ENCODE measurements at regions not wholly inside any gene's neighbourhood (a gene's known extent, or its start where the extent isn't known, plus 50 kb on each side); places are given as distances from the start of the nearest gene placed in this dataset.

DNA sequence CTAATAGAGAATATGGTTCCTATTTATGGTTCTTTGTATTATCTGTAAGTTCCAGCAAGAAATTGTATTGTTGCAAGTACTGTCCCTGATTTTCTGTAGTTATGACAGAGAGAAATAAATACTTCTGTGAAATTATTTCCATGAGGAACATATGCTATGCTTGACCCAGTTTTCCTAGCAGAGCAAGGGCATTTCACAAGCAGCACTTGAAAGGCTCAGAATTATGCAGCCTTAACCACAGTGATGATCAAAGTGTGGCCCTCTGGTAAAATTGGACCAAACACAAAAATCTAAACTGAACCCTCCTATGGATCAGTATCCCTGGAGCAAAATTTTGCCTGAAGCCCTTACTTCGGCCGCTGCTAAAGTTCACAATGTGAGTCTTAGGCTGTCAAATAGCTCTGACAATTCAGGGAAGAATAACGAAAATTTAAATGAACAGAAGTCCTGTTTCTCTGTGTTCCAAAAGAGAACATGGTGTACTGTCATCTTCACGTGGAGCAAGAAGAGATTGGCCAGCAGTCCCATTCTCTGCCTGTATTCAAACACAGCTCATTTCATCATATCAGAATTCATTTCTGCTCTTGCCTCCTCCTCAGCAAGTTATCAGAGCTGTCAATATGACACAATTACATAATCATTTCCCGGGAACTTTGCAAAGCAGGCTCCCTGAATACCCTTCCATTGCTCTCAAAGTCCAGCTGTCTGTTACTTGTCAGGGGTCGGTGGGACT is 471.9 kb downstream of the RPS29 start:
- RAD21 ChIA-PET (ENCODE audit: low non-redundant PET in 1 of 2, low total read pairs in 2 of 2, uncharacterized antibody in 2 of 2, unreplicated experiment in 2 of 2): no interaction called here
- no peak for ATAC-seq
- intact Hi-C loops (cut with micrococcal nuclease): no loop called here

More for the DNA sequence above, 471.9 kb downstream of the RPS29 start:
- TF ChIP-seq, protein P1, sequence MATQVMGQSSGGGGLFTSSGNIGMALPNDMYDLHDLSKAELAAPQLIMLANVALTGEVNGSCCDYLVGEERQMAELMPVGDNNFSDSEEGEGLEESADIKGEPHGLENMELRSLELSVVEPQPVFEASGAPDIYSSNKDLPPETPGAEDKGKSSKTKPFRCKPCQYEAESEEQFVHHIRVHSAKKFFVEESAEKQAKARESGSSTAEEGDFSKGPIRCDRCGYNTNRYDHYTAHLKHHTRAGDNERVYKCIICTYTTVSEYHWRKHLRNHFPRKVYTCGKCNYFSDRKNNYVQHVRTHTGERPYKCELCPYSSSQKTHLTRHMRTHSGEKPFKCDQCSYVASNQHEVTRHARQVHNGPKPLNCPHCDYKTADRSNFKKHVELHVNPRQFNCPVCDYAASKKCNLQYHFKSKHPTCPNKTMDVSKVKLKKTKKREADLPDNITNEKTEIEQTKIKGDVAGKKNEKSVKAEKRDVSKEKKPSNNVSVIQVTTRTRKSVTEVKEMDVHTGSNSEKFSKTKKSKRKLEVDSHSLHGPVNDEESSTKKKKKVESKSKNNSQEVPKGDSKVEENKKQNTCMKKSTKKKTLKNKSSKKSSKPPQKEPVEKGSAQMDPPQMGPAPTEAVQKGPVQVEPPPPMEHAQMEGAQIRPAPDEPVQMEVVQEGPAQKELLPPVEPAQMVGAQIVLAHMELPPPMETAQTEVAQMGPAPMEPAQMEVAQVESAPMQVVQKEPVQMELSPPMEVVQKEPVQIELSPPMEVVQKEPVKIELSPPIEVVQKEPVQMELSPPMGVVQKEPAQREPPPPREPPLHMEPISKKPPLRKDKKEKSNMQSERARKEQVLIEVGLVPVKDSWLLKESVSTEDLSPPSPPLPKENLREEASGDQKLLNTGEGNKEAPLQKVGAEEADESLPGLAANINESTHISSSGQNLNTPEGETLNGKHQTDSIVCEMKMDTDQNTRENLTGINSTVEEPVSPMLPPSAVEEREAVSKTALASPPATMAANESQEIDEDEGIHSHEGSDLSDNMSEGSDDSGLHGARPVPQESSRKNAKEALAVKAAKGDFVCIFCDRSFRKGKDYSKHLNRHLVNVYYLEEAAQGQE (IDR thresholded peaks at IDR 0.05; ENCODE audit: low read depth): no peak
- no peaks in the 10 kb centered on the region for H3K9me2 ChIP-seq (ENCODE audit: insufficient read depth)
- no TSS peak for BruUV-seq (replicated peaks)
- no peak overlapping the region for H3K27ac ChIP-seq (ENCODE audit: low read depth, low read length)
- H4K20me1 ChIP-seq (ENCODE audit: insufficient read depth): no peaks in the 10 kb centered on the region
- POLR2A ChIA-PET: no interaction called here
- H3K9ac ChIP-seq (ENCODE audit: low read length): no peak overlapping the region
- no peaks in the 10 kb centered on the region for H3K27me3 ChIP-seq (ENCODE audit: insufficient read depth, low read length)
- CTCF ChIA-PET: no interaction called here
- no peak overlapping the region for H2AFZ ChIP-seq (ENCODE audit: low read depth, low read length, poor library complexity, severe bottlenecking)
- H3K4me1 ChIP-seq (ENCODE audit: control insufficient read depth in 1 of 2, insufficient read depth in 2 of 2, low read length in 2 of 2): no peaks in the 10 kb centered on the region
- H3K9me3 ChIP-seq (ENCODE audit: control insufficient read depth in 1 of 2, insufficient read depth in 1 of 2, low read depth in 1 of 2, low read length in 2 of 2): no peaks in the 10 kb centered on the region
- H3K4me2 ChIP-seq (ENCODE audit: low read length): no peak overlapping the region
- H3K36me3 ChIP-seq (ENCODE audit: control insufficient read depth in 1 of 2, insufficient read depth in 2 of 2, low read length in 2 of 2): no peaks in the 10 kb centered on the region
- H3K4me3 ChIP-seq (replicated peaks in 1 of 2; ENCODE audit: low read depth in 1 of 2, low read length in 2 of 2): no peak overlapping the region
- no peak for DNase-seq (ENCODE audit: low read depth, low spot score)
- no peaks in the 10 kb centered on the region for H3K79me2 ChIP-seq (ENCODE audit: insufficient read depth, low read length)
